ENCODE measurements at regions not wholly inside any gene's neighbourhood (a gene's known extent, or its start where the extent isn't known, plus 50 kb on each side); places are given as distances from the start of the nearest gene placed in this dataset.

DNA sequence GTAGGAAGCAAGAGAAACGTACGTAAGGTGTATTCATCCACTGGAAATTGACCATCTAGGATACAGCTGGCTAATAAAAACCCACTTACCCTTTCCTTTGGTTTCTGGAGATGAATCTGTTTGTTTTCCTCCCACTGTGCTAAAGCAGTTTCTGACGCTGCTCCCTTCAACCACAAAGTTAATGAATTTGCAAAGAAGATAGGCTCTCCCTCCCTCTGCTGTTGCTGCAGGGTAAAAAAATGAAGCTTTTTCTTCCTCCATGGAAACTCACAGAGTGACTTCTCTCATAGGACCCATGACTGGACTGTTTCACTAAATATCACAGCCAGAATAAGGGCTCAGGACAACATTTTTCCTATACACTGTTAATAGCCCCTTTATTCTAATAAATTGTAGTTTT lies 172.1 kb upstream of the LRRN1 start:
- DNase-seq = no peak

DNA sequence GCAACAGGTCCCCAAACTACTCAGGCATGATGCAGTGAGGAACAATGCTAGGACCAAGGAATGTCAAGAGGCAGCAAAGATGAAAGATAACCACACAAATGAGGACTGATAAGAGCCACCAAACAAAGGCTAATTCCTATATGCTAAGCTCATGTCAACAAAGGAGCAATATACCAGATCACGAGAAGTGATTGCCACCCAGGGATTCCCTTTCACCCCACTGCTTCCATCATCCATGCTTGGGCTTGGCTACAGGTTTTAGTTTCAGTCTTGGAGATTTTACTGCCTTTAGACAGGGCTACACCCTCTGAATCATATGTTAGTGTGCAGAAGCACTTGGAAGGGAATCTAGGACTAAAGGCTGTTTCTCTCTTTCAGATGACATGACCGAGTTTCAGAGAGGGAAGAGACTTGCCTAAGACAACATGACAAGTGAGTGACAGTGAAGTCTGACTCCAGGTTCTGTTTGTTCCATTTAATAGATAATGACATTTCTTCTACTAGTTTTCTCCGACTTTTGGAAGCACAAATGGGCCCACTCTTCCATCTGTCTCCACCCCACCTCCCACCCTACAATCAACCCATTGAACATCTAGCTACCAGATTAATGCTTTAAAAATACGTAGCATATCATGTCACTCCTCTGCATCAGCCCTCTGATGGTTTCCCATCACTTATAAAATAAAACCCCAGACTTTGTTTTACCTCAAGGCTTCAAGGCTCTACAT lies 173.5 kb upstream of the LRRN1 start:
- no peak for DNase-seq

DNA sequence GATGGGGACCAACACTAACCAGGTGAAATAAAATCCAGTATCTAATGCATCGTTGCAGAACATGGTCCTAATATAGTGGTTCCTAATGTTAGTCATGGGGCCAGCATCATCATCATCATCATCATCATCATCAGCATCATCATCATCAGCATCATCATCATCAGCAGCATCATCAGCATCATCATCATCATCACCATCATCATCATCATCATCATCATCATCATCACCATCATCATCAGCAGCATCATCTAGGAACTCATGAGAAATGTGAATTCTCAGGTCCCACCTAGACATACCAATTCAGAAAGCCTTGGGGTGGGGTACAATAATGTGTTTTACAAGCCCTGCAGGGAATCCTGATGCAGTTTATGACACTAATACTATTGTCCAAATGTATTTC lies 179.4 kb upstream of the LRRN1 start:
- DNase-seq = no peak

DNA sequence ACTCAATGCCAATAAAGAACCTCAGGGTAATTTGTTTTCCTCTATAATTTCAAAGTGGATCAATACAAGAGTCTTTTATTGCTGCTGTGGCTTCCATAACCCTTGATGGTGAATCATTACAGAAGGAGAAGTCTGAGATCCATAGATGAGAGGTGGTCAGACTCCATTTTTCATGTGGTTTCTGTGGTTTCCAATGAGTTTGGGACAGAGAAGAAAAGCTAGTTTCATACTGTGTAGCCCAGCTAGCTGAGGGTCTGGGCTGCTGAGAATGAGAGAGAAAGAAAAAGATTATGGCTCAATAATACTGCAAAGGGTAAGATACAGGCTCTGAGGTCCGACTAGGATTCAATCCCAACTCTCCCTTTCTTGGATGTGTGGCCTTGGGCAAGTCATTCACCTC lies 180.6 kb upstream of the LRRN1 start:
- no peak for DNase-seq

DNA sequence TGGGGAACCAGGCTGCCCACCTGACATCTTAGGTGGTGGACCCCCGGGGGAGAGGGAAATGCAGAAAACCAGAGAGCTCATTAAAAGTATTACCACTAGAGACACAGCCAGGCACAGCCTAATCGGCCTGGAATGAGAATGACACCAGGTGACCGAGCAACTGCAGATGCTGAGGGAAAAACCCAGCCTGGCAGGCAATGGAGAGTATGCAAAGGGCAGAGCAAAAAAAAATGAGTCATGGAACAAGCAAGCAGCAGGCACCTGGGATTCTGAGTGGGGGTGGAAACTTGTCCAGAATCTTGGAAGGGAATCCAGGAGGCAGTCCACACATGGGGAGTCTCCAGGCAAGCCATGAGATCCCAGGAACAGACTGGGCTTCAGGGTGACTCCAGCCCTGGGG lies 183.7 kb upstream of the LRRN1 start:
- no peak for DNase-seq

DNA sequence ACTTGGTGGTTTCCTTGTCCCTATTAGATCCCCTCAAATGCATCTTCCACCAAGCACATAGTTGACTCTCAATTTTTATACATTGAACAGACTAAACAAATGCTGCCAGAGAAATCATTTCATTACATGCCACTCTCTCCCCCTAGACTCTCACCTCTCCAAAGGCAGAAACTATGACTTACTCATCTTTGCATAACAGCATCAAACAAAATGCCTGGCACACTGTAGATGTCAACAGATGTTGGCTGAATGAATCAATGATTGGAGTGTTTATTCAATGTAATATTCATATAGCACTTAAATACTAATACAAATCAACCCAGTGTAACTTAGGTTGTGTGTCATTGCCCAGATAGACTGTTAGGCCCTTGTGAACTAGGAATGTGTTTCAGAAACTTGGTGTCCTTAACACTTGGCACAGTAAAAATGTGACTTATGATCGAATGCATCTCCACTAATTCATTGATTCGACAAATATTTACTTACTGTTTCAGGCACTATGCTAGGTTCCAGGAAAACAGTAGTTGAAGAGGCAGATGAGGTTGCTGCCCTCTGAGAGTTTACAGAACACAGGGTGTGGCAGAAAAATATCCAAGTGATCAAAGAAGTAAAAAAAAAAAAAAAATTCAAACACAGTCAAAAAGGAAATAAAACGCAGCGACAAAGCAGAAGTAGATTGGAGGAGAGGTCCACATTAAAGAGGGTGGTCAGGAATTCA lies 188.5 kb upstream of the LRRN1 start:
- no peak for DNase-seq

DNA sequence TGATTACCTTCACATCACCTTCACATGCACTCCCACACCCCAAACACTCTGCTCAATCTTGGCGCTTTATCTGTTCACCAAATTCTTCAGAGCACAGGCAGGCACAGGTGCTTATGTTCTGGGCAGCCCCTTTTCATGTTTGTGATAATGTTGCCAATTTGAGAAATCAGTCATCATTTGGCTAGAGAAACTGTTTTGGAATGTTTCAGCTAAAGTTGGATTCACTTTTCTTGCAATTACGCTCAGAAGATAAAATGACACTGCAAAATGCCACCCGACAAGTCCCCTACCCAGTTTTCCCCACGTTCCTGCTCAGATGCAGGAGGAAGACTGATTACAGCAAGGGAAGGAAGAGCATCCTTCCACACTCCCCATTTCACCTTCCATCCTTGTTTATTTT lies 192.9 kb upstream of the LRRN1 start:
- DNase-seq = no peak

DNA sequence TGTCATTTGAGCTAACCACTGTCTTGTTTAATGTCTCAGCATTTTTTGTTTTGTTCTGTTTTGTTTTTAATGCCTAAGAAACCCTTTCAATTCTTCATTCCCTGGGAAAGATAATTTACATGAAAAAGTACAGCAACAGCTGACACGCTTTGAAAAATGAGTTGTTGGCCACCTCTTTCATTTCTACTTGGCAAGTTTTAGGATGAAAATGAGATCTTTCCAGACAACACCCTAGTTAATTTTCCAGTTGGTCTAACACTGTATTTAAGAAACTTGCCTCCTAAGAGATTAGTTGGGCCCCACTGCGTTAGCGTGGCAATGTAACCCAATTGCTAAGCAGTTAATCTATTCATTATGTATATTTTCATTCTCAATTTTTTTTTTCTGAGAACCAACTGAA lies 194.0 kb upstream of the LRRN1 start:
- no peak for DNase-seq

DNA sequence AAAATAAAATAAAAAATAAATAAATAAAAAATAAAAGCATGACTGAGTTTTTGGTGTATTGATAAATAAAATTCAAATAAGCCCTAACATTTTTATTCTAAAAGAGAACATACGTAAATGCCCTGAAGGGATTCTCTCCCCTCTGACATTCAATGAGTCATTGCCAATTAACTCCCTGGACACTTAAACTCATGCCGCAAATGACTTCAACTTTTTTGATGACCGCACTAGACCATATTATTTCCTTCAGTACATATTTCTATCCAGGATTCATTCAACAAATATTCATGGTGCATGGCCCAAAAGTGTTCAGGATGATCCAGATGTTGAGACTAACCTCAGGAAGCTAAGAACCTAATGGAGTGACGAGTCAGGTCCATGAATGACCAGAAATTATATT lies 195.9 kb upstream of the LRRN1 start:
- no peak for DNase-seq

DNA sequence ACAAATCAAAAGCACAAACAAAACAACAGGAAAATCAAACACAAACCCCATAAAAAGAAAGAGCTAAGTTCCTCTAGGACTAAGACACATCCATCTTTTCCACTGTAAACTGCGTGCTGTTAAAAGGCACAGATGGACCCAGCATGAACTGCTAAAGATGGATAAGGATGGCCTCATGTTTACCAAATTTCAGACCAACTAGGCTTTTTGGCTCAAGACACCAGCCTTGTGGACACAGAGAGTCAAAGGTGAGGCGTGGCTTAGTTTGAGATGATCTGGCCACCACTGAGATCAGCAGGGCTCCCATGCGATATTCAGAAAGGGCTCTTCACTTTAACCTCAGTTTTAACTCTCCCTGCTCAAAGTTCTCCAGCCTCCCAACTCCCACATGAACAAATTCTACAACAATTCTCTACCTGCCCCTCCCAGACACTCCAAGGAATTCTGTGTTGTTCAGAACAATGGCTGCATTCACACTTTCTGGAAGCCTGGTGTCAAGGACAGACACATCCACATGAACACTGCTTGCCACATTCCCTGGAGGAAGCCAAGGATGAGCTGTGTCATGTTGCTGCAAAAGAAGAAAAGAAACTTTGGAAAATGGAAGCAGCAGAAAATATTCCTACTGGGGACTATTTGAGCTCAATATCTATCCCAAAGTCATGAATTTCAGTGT lies 198.4 kb upstream of the LRRN1 start:
- DNase-seq = no peak

DNA sequence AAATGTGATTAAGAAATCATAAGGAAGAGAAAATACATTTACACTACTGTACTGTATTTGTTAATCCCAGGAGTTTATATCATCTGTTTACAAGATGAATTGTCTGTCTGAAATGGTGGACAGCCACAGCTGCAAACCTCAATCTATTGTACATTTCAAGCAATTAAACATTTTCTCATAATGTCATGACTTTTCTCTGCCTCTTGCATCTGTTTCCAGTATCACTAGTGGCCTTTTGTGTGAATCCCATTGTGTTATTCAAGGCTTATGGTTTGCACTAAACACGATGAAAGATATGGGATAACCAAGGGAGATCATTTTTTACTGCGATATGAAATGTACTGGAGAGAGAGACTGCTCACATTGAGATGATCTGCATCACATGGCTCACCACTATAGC lies 200.2 kb upstream of the LRRN1 start:
- no peak for DNase-seq

DNA sequence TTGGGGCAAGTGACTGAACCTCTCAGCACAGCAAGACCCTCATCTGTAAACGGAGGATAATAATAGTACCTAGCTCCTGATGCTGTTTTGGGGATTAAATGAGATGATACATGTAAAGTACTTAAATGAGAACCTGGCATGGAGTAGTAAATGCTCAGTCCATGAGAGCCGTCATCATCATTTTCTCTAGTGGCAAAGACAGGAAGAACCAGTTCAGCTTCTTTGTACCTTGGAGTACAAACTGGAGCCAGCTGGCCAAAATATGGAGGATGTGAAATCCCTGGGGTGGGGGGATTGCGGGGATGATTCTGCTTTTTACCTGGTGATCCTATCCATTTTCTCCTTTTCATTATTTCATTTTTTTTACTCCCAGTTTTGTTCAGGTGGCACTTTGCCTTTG lies 204.2 kb upstream of the LRRN1 start:
- no peak for DNase-seq

DNA sequence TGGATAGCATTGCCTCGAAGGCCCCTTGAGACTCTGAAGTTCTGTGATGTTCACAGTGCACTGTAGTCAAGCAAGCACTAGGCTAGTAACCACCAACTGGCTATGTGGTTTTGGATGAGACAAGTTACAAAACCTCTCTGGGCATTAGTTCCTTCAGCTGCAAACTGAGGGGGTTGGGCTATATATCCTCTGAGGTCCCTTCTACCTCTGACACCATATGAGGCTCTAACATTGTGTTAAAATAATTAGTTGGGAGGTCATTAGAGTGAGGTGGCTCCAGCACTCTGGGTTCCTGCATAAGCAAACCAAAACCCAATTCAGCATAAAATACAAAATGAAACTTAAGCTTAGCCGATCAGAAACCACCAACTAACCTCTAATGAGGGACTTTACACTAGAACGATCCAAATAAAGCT lies 209.5 kb upstream of the LRRN1 start:
- DNase-seq = no peak

DNA sequence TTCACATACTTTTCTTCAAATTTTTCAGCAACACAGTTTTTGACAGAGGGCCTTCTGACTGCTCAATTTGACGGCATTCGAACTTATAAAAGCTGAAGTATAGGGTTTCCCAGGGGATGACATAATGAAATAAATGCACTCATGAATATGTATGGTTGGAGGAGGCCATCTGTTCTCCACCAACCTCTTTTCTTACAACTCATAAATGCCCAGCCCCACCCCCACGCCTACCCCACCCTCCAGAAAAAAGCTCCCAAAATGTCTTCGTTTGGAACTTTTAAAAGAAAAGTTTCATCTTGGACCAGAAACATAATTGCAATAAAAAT lies 211.6 kb upstream of the LRRN1 start:
- no peak for DNase-seq

DNA sequence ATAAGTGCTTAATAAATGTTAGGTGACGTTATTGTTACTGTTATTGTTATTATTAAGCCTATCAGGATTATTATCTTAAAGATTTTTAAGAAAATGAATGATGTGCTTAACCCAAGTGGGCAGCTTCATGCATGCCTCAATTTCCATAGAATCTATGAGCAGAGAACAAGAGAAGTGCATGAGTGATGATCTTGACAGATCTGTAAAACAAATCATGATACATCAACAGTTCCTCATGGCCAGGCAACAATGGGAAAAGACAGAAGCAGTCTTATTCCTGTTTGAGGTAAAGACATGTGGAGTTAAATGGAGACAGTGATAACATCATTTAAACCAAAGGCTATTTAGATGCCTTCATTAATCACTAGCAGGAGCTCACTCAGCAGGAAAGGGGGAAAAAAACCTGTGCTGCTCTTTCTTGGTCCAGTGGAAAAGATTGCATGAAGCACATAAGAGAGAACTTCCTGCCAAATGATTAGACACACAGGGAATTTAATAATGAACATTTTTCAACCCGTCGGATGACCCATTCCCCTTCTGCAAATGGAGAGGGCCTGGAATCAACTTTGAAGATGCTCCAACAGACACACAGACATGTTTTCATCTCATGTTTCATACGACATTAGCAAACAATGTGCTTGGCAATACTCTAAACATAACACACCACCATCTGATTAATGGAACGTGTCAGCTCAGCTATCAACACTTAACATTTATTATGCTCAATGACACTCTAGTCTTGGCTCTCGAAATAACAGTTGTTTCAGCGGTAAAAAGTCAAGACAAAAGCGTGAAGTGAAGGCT lies 212.2 kb upstream of the LRRN1 start:
- no peak for DNase-seq

DNA sequence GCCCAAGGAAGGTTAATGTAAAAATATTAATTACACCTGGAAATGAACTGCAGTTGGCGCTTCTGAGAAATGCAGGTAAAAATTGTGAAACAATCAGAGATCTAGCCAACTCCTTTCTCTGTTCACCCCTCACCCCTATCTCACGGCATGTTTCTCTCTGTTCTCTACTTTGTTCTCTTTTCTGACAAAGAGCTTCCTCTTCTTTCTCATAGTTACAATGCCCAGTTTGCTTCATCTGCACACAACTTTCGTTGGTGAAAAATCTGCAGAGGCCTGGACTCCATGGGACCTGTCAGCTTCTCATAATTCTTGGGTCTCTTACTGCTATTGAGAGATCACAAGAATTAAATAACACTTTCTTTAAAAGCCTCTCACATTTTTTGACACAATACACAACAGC lies 212.9 kb upstream of the LRRN1 start:
- DNase-seq = no peak

DNA sequence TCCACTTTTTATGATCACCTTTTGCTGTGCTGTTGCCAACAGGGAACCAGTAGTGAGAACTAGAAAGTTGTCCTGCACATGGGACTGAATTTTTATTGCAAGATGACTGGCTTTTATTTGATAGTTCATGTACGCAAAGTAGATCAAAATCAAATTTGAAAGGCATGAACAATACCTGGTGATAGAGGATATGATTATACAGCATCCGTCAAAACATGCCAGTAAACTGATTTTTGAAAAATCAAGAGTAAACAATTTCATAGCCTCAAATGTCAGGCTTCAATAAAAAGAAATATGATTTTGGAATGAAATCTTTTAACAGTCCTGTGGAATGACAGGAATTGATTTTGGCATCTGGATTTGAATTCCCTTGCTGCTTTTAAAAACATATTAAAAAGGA lies 219.6 kb upstream of the LRRN1 start:
- no peak for DNase-seq

DNA sequence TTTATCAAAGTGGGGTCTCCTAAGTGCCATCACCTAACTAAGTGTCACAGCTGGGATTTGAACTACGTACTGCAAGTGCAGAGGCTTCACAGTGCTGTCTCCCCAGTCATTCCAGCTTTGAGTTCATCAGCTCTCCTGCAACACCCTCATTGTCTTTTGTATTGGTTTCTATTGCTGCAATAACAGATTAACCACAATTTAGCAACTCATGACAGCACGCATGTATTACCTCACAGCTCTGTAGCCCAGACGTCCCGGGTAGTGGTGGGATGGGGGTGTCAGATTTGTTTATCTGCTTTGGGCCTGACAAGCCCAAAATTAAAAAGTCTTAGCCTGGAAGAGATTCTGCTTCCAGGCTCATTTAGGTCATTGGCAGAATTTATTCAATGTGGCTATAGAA lies 220.5 kb upstream of the LRRN1 start:
- no peak for DNase-seq

DNA sequence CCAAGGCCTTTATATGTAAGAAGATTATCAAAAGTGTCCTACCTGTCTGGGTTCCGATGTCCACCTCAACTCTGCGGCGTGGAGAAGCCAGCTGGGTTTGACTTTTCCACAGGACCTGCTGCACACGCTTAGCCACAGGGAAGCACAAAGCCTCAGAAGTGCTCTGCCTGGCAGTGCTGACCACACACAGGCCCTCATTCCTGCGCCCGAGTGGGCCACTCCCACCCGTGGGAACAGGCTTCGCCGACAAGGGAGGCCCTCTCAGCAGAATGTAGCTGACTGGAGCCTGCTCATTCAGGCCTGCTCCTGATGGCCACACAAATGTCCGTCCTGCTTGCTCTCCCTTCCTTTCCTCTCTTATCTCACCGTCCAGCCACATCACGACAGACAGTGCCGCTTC lies 221.4 kb upstream of the LRRN1 start:
- DNase-seq = no peak

DNA sequence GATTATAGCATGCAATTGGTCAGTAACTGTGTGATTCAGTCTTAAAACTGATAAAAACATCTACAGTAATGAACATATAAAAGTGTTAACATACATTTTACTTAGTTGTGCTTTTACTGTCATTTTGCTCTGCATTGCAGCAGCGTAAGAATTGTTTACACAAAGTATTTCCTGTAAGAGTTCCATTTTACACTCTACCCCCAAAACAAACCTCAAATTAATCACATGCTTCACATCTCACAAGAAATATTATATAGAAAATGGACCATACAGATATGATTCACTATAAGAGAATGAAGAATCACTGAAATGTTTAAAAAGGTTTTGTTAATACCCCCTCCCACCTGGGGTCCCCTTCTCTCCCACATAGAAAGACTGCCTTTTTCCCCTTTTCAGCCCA lies 225.9 kb upstream of the LRRN1 start:
- DNase-seq = no peak

DNA sequence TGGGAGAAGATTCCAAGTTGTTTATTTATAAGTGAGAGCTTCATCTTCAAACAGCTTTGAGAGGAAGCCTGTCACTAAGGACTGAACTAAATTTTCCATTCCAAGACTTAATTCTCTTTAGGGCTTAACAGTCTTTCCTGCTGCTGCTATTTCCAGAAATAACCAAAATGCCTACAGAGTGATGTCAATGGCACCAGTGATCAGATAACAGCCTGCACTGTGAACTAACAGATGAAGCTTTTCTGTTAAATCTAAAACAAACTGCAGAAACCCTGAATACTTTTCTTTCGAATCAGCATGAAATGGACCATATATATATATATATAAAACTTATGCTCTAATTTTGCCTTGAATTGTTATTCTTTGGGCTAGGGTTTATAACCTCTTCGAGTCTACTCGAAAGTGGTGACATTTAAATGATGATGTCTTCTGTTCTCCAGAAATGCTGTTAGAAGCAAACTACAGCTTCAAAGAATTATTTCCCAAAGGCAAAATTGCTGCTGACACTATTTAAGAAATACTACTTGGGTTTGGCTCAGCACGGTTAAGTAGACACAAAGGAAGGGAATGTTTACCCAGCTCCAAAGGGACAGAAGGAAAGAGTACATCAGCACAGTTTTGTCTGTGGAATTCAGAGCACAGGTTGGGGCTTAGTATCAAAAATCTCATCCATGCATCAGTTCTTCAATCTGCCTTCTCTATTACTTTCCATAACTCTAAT lies 238.5 kb upstream of the LRRN1 start:
- no peak for DNase-seq

DNA sequence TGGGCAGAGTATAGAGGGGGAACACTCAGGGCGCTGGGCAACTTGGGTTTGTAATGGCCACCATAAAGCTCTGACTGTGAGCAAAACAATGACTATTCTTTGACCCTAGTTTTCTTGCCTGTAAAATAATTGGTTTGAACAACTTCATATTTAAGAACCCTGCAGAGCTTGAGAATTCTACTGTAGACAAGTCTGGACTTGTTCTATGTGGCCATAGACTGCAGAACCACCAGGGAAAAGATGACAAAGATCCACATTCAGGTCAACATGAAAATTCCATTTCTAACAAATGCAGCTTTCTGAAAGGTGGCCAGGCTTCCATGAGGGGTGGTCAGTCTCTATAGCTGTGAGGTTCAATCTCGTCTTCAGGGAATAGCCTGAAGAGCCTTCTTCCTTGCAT lies 239.4 kb upstream of the LRRN1 start:
- DNase-seq = no peak

DNA sequence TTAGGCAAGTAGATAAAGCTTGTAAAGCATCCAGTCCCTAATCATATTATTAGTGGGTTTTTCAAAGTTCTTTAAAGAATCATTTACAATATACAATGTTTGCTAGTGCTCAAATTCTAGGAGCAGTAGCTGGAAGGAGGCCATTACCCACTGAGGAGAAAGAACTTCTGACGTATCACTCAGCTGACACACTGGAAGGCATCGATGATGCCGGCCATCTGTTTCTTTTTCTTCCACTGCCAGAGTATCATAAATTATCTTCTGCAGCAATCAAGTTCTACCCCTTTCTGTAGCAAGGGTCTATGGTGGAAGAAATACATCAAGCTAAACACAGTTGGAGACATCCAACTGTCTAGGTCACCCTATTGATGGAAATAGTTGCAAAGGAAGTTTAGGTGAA lies 243.2 kb upstream of the LRRN1 start:
- DNase-seq = no peak
